Spleen (tissue), 11 donors: ENCODE measurements at regions not wholly inside any gene's neighbourhood (a gene's known extent, or its start where the extent isn't known, plus 50 kb on each side); places are given as distances from the start of the nearest gene placed in this dataset.

Experiments used
- DNase-seq: peaks from one replicate; pipeline ENCODE4 v3.0.0-alpha.2; 2020
- H3K27ac ChIP-seq, 8 donors: fragments of 200-600 bp; sonication (generic) in 7 of 8; 1 replicate in 4 of 8; 2 replicates in 4 of 8; pipeline versions ENCODE4 v1.5.0 to v1.8.0; 2016 to 2021; ENCODE audit warnings: inconsistent platforms in 4 of 8, mild to moderate bottlenecking in 4 of 8, moderate library complexity in 1 of 8
- H3K27me3 ChIP-seq, 7 donors: fragments of 200-600 bp; sonication (generic) in 6 of 7; replicated peaks in 1 of 7; 1 replicate in 4 of 7; 2 replicates in 3 of 7; pipeline versions ENCODE4 v1.5.0 to v1.8.0; 2016 to 2021; ENCODE audit warnings: inconsistent platforms in 3 of 7, mild to moderate bottlenecking in 1 of 7
- H3K36me3 ChIP-seq, 6 donors: fragments of 200-600 bp; sonication (generic) in 5 of 6; 1 replicate in 4 of 6; 2 replicates in 2 of 6; pipeline versions ENCODE4 v1.5.0 to v1.8.0; 2016 to 2021; ENCODE audit warnings: inconsistent platforms in 2 of 6
- H3K4me1 ChIP-seq, 6 donors: fragments of 200-600 bp; sonication (generic) in 5 of 6; 1 replicate in 3 of 6; 2 replicates in 3 of 6; pipeline versions ENCODE4 v1.5.0 to v1.8.0; 2016 to 2021; ENCODE audit warnings: inconsistent platforms in 3 of 6
- H3K4me3 ChIP-seq, 8 donors: fragments of 200-600 bp; sonication (generic) in 7 of 8; 1 replicate in 4 of 8; 2 replicates in 4 of 8; pipeline versions ENCODE4 v1.5.0 to v1.8.0; 2016 to 2021; ENCODE audit warnings: inconsistent platforms in 4 of 8, mild to moderate bottlenecking in 4 of 8, moderate library complexity in 2 of 8
- H3K9me3 ChIP-seq, 8 donors: fragments of 200-600 bp; sonication (generic) in 7 of 8; 1 replicate in 4 of 8; 2 replicates in 4 of 8; pipeline versions ENCODE4 v1.5.0 to v1.8.0; 2016 to 2021; ENCODE audit warnings: inconsistent platforms in 4 of 8
- CTCF ChIP-seq, 11 experiments: fragments of 200-600 bp in 7 of 11; fragments of 450-650 bp in 4 of 11; sonication (generic) in 4 of 11; IDR thresholded peaks in 8 of 11; conservative IDR thresholded peaks in 3 of 11; 1 replicate in 7 of 11; 2 replicates in 4 of 11; pipeline versions ENCODE4 v1.4.0 to v1.8.0; 2016 to 2021; ENCODE audit warnings: antibody characterized with exemption in 11 of 11, inconsistent platforms in 4 of 11, mild to moderate bottlenecking in 1 of 11
- POLR2A ChIP-seq, 3 donors: fragments of 450-650 bp; IDR thresholded peaks; one replicate each; pipeline ENCODE4 v1.5.1; 2017; ENCODE audit warnings: antibody characterized with exemption in 3 of 3, mild to moderate bottlenecking in 1 of 3
- POLR2AphosphoS5 ChIP-seq, 3 donors: sonication (generic); formaldehyde crosslinking; IDR thresholded peaks; one replicate each; pipeline ENCODE4 v1.5.1; 2017; ENCODE audit warnings: antibody characterized with exemption in 3 of 3
- WGBS, 5 donors: extraction: QIAGEN DNeasy Blood & Tissue Kit in 3 of 5; methylation state at CpG; one replicate each; pipeline versions ENCODE4 v1.1.5 to v1.1.7; 2013 to 2018; 5-methylcytosine and 5-hydroxymethylcytosine counted together
- intact Hi-C: fragments of 100-400 bp; cut with DNase I; formaldehyde crosslinking; loops from one replicate; pipeline ENCODE4 v1.15.0; 2023; ENCODE audit warnings: low total_unique reads
- donor health status: healthy with polysubstance abuse.
- donor health status: DM: no; HTN: no; CAD: no; lungs with moderate emphysema.
- donor health status: DM: no; HTN: no; CAD: no.
- donor health status: Bipolar disorder and iron deficiency.
- donor health status: healthy.
- donor health status: DM: no; HTN: no; CAD: no.
- donor health status: DM: yes; HTN: yes; CAD: no.

GRCh38 chr4:111797455-111798163 is 347.6 kb upstream of the FAM241A start:
- Histone ChIP-seq H3K27me3 (no peaks in the 10 kb centered on the region), H3K9me3 (no peaks in the 10 kb centered on the region), H3K4me3 (no peak overlapping the region), H3K36me3 (no peaks in the 10 kb centered on the region), H3K27ac (no peak overlapping the region), H3K4me1 (no peaks in the 10 kb centered on the region)
- WGBS, 5 donors: 72 to 85% (median 81%) methylated on average over 5 of the region's 5 CpGs
- no peak for DNase-seq
- intact Hi-C loops: no loop called here
- no peak for TF ChIP-seq POLR2A (IDR thresholded peaks at IDR 0.05)
- no peak for TF ChIP-seq POLR2AphosphoS5 (IDR thresholded peaks at IDR 0.05)
- no peak for TF ChIP-seq CTCF (IDR thresholded peaks at IDR 0.05 in 8 of 11, conservative IDR thresholded peaks at IDR 0.05 in 3 of 11)

GRCh38 chr4:111798840-111799239 is 346.4 kb upstream of the FAM241A start:
- TF ChIP-seq POLR2A (IDR thresholded peaks at IDR 0.05): no peak
- TF ChIP-seq POLR2AphosphoS5 (IDR thresholded peaks at IDR 0.05): no peak
- no peak for TF ChIP-seq CTCF (IDR thresholded peaks at IDR 0.05 in 8 of 11, conservative IDR thresholded peaks at IDR 0.05 in 3 of 11)
- no peak for DNase-seq
- Histone ChIP-seq H3K27me3 (no peaks in the 10 kb centered on the region), H3K4me1 (no peaks in the 10 kb centered on the region), H3K36me3 (no peaks in the 10 kb centered on the region), H3K9me3 (no peaks in the 10 kb centered on the region), H3K27ac (no peak overlapping the region), H3K4me3 (no peak overlapping the region)
- intact Hi-C loops: no loop called here
- WGBS, 5 donors: 71 to 94% (median 81%) methylated on average over 2 of the region's 2 CpGs

GRCh38 chr4:111800551-111800950 is 344.7 kb upstream of the FAM241A start:
- no peaks in the 10 kb centered on the region for H3K27me3 ChIP-seq
- H3K4me1 ChIP-seq: no peaks in the 10 kb centered on the region
- intact Hi-C loops: no loop called here
- H3K9me3 ChIP-seq: no peaks in the 10 kb centered on the region
- no peaks in the 10 kb centered on the region for H3K36me3 ChIP-seq
- TF ChIP-seq POLR2A (IDR thresholded peaks at IDR 0.05) (no peak), POLR2AphosphoS5 (IDR thresholded peaks at IDR 0.05) (no peak), CTCF (IDR thresholded peaks at IDR 0.05 in 8 of 11, conservative IDR thresholded peaks at IDR 0.05 in 3 of 11) (no peak)
- H3K27ac ChIP-seq: no peak overlapping the region
- no peak for DNase-seq
- WGBS, 5 donors: 79 to 100% (median 97%) methylated on average over 2 of the region's 2 CpGs
- no peak overlapping the region for H3K4me3 ChIP-seq

GRCh38 chr4:111802191-111802590 is 343.1 kb upstream of the FAM241A start:
- H3K36me3 ChIP-seq: no peaks in the 10 kb centered on the region
- H3K4me1 ChIP-seq: no peaks in the 10 kb centered on the region
- intact Hi-C loops: no loop called here
- TF ChIP-seq POLR2A (IDR thresholded peaks at IDR 0.05) (no peak), POLR2AphosphoS5 (IDR thresholded peaks at IDR 0.05) (no peak), CTCF (IDR thresholded peaks at IDR 0.05 in 8 of 11, conservative IDR thresholded peaks at IDR 0.05 in 3 of 11) (no peak)
- no peak for DNase-seq
- H3K4me3 ChIP-seq: no peak overlapping the region
- WGBS, 5 donors: 64 to 83% (median 72%) methylated on average over 3 of the region's 3 CpGs
- H3K9me3 ChIP-seq: no peaks in the 10 kb centered on the region
- no peaks in the 10 kb centered on the region for H3K27me3 ChIP-seq
- H3K27ac ChIP-seq: no peak overlapping the region
